PFSK-1 (cell line): ENCODE measurements at regions not wholly inside any gene's neighbourhood (a gene's known extent, or its start where the extent isn't known, plus 50 kb on each side); places are given as distances from the start of the nearest gene placed in this dataset.

Experiments
- FOXP2 ChIP-seq: optimal IDR thresholded peaks from 2 replicates; pipeline ENCODE3; 2011; ENCODE audit warnings: borderline replicate concordance, control low read depth, inconsistent platforms; ENCODE audit not compliant: insufficient read depth; ENCODE audit errors: extremely low read length, extremely low read depth
- TAF1 ChIP-seq: IDR thresholded peaks from 2 replicates; pipeline ENCODE4 v1.6.1; 2012; ENCODE audit warnings: low read length, control low read depth, borderline replicate concordance; ENCODE audit not compliant: insufficient read depth
- TF ChIP-seq, protein P1 (sequence below), 2 experiments: IDR thresholded peaks; 2 replicates each; pipeline versions ENCODE4 v1.6.1 to v1.8.0; 2011 to 2012; ENCODE audit warnings: low read depth in 2 of 2, low read length in 2 of 2, control low read depth in 1 of 2, inconsistent platforms in 1 of 2, mild to moderate bottlenecking in 1 of 2, moderate library complexity in 1 of 2; ENCODE audit not compliant: insufficient read depth in 1 of 2

DNA sequence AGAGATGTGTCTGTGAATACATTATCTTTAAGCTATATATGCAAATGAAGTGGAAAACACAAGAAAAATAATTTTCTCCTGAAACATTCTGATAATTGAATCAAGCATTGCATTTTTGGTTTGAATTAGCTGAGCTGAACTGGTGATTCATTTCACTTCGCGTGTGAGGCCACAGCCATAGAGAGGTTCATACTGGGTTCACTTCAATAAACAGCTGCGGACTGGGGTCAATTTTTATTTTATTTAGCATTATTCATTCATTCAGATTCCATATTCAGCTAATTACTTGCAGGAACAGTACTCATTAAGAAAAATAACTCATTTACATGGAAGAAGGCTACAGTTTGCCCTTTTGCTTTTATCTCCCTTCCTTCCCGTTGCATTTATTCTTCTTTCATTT, 195.2 kb upstream of the LRIG3 start:
- TF ChIP-seq TAF1 (no peak), FOXP2 (no peak)
- TF ChIP-seq, protein P1, sequence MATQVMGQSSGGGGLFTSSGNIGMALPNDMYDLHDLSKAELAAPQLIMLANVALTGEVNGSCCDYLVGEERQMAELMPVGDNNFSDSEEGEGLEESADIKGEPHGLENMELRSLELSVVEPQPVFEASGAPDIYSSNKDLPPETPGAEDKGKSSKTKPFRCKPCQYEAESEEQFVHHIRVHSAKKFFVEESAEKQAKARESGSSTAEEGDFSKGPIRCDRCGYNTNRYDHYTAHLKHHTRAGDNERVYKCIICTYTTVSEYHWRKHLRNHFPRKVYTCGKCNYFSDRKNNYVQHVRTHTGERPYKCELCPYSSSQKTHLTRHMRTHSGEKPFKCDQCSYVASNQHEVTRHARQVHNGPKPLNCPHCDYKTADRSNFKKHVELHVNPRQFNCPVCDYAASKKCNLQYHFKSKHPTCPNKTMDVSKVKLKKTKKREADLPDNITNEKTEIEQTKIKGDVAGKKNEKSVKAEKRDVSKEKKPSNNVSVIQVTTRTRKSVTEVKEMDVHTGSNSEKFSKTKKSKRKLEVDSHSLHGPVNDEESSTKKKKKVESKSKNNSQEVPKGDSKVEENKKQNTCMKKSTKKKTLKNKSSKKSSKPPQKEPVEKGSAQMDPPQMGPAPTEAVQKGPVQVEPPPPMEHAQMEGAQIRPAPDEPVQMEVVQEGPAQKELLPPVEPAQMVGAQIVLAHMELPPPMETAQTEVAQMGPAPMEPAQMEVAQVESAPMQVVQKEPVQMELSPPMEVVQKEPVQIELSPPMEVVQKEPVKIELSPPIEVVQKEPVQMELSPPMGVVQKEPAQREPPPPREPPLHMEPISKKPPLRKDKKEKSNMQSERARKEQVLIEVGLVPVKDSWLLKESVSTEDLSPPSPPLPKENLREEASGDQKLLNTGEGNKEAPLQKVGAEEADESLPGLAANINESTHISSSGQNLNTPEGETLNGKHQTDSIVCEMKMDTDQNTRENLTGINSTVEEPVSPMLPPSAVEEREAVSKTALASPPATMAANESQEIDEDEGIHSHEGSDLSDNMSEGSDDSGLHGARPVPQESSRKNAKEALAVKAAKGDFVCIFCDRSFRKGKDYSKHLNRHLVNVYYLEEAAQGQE (IDR thresholded peaks at IDR 0.05; ENCODE audit: insufficient read depth in 1 of 2, low read depth in 2 of 2, low read length in 2 of 2) = no peak
